ENCODE measurements at regions not wholly inside any gene's neighbourhood (a gene's known extent, or its start where the extent isn't known, plus 50 kb on each side); places are given as distances from the start of the nearest gene placed in this dataset.
"Not testable (repeated sequence)": the region's sequence is repeated elsewhere in the genome, so short reads cannot be mapped to it uniquely, and the experiment has no call there.

- H3K79me2 ChIP-seq (ENCODE audit: control insufficient read depth in 1 of 2, insufficient read depth in 2 of 2, low read length in 2 of 2); H3K4me3 ChIP-seq (ENCODE audit: extremely low read depth in 1 of 4, insufficient read depth in 2 of 4, low read depth in 3 of 4, low read length in 4 of 4); H3K4me2 ChIP-seq (ENCODE audit: insufficient read depth in 1 of 2, low read depth in 2 of 2, low read length in 2 of 2); H3K36me3 ChIP-seq (ENCODE audit: control insufficient read depth in 2 of 4, insufficient read depth in 4 of 4, low read length in 3 of 4); H3K4ac ChIP-seq (replicated peaks; ENCODE audit: insufficient read length, low read depth, low read length); POLR2A ChIA-PET (ENCODE audit: partially characterized antibody); FAIRE-seq; DNase-seq (ENCODE audit: low read depth in 1 of 2, low spot score in 2 of 2); H2BK5ac ChIP-seq (ENCODE audit: low read depth, low read length); H3K23me2 ChIP-seq (ENCODE audit: low read depth, low read length); H3K79me1 ChIP-seq (ENCODE audit: low read depth, low read length); H2AK5ac ChIP-seq (ENCODE audit: low read depth, low read length); H3K27me3 ChIP-seq (replicated peaks in 1 of 4; ENCODE audit: control insufficient read depth in 3 of 4, extremely low read depth in 1 of 4, insufficient read depth in 3 of 4, low read length in 3 of 4); H3K27ac ChIP-seq (ENCODE audit: low read depth, low read length); H4K5ac ChIP-seq (ENCODE audit: insufficient read length, low read depth, low read length); CTCF ChIA-PET (ENCODE audit: partially characterized antibody); H3K9ac ChIP-seq (replicated peaks in 1 of 4; ENCODE audit: extremely low read depth in 1 of 4, low read depth in 3 of 4, low read length in 3 of 4); H3K56ac ChIP-seq (replicated peaks; ENCODE audit: insufficient read length, low read depth, low read length); H4K91ac ChIP-seq (replicated peaks; ENCODE audit: insufficient read length, low read length); H3K9me3 ChIP-seq (ENCODE audit: insufficient read depth in 2 of 2, low read depth in 1 of 2, low read length in 1 of 2); H4K20me1 ChIP-seq (replicated peaks in 1 of 2; ENCODE audit: control insufficient read depth in 1 of 2, insufficient read depth in 2 of 2, low read length in 2 of 2); H4K8ac ChIP-seq (ENCODE audit: extremely low read depth, insufficient read depth, low read length); H3K18ac ChIP-seq (ENCODE audit: extremely low read depth, low read length); H2BK120ac ChIP-seq (replicated peaks; ENCODE audit: low read depth, low read length); H3K23ac ChIP-seq (ENCODE audit: insufficient read length); H2BK20ac ChIP-seq (ENCODE audit: low read length); H3K14ac ChIP-seq (ENCODE audit: insufficient read length); H2BK15ac ChIP-seq (ENCODE audit: low read length); H2BK12ac ChIP-seq (ENCODE audit: low read depth, low read length); H3K4me1 ChIP-seq (replicated peaks in 1 of 4; ENCODE audit: control insufficient read depth in 3 of 4, insufficient read depth in 4 of 4, low read length in 3 of 4); H2AFZ ChIP-seq (ENCODE audit: low read length): not testable (repeated sequence)
- 92% methylated on average over 1 of the region's 1 CpG; no CpG with 5 or more reads in 1 of the 2 experiments for WGBS, 2 experiments (ENCODE audit: extremely low coverage in 1 of 2, insufficient coverage in 1 of 2, insufficient read length in 1 of 2, insufficient replicate concordance in 2 of 2, low coverage in 1 of 2, low lambda C conversion rate in 2 of 2, missing lambda C conversion rate in 1 of 2)
These were observed 107.0 kb upstream of the S1PR3 start for GRCh38 chr9:88884291-88884690.

Measured in H1 (cell line).